K562 (cell line): ENCODE measurements at regions not wholly inside any gene's neighbourhood (a gene's known extent, or its start where the extent isn't known, plus 50 kb on each side); places are given as distances from the start of the nearest gene placed in this dataset.

Experiments
- ARNT ChIP-seq, 2 experiments: fragments of 450-650 bp; IDR thresholded peaks; 2 replicates each; pipeline ENCODE4 v1.6.1; 2016; ENCODE audit warnings: mild to moderate bottlenecking in 1 of 2
- CBFA2T3 ChIP-seq: fragments of 450-650 bp; IDR thresholded peaks from 2 replicates; pipeline ENCODE4 v1.6.1; 2017
- DPF2 ChIP-seq: fragments of 450-650 bp; IDR thresholded peaks from 2 replicates; pipeline ENCODE4 v1.6.1; 2016
- EP300 ChIP-seq: IDR thresholded peaks from 2 replicates; pipeline ENCODE4 v1.6.1; 2012; ENCODE audit warnings: low read length, improper control_type of control experiment
- FOXP1 ChIP-seq: sonication (generic); formaldehyde crosslinking; IDR thresholded peaks from 2 replicates; pipeline ENCODE4 v1.8.0; 2022; ENCODE audit warnings: mild to moderate bottlenecking, missing genetic modification reagents
- HDAC2 ChIP-seq: fragments of 450-650 bp; IDR thresholded peaks from 2 replicates; pipeline ENCODE4 v1.6.1; 2016; ENCODE audit warnings: mild to moderate bottlenecking
- HMBOX1 ChIP-seq: sonication (generic); IDR thresholded peaks from 2 replicates; pipeline ENCODE4 v1.6.1; 2016
- KDM1A ChIP-seq, 2 experiments: fragments of 450-650 bp; IDR thresholded peaks; 2 replicates each; pipeline ENCODE4 v1.6.1; 2016; ENCODE audit warnings: mild to moderate bottlenecking in 2 of 2
- MAFG ChIP-seq: fragments of 450-650 bp; conservative IDR thresholded peaks from 2 replicates; pipeline ENCODE4 v1.6.1; 2016; ENCODE audit warnings: missing genetic modification characterization, missing compliant biosample characterization
- MAZ ChIP-seq, 2 experiments: fragments of 450-650 bp in 1 of 2; sonication (generic) in 1 of 2; formaldehyde crosslinking; IDR thresholded peaks in 1 of 2; conservative IDR thresholded peaks in 1 of 2; 2 replicates each; pipeline versions ENCODE4 v1.4.0 to v1.5.0; 2020; ENCODE audit warnings: mild to moderate bottlenecking in 1 of 2, missing genetic modification reagents in 1 of 2
- MXI1 ChIP-seq: IDR thresholded peaks from 2 replicates; pipeline ENCODE4 v1.6.1; 2011; ENCODE audit warnings: low read depth, mild to moderate bottlenecking, improper control_type of control experiment, low read length
- NEUROD1 ChIP-seq: fragments of 150-350 bp; IDR thresholded peaks from 2 replicates; pipeline ENCODE4 v1.6.1; 2014; ENCODE audit warnings: borderline replicate concordance, low read length, low read depth; ENCODE audit not compliant: partially characterized antibody
- PHB2 ChIP-seq: fragments of 450-650 bp; IDR thresholded peaks from 2 replicates; pipeline ENCODE4 v1.6.1; 2017; ENCODE audit warnings: low read depth
- SOX6 ChIP-seq: fragments of 450-650 bp; IDR thresholded peaks from 2 replicates; pipeline ENCODE4 v1.6.1; 2014; ENCODE audit warnings: mild to moderate bottlenecking
- SRF ChIP-seq, 2 experiments: fragments of 250-450, 450-650 bp in 1 of 2; sonication (Bioruptor Pico) in 1 of 2; sonication (generic) in 1 of 2; formaldehyde crosslinking; IDR thresholded peaks; 2 replicates each; pipeline versions ENCODE4 v1.5.0 to v1.5.1; 2020 to 2022; ENCODE audit warnings: mild to moderate bottlenecking in 1 of 2, missing genetic modification reagents in 1 of 2
- TRIM24 ChIP-seq, 2 experiments: fragments of 450-650 bp; IDR thresholded peaks; 2 replicates each; pipeline ENCODE4 v1.6.1; 2016
- TSHZ1 ChIP-seq: fragments of 250-450 bp; sonication (Bioruptor Pico); IDR thresholded peaks from 2 replicates; pipeline ENCODE4 v1.4.0; 2020; ENCODE audit warnings: mild to moderate bottlenecking, moderate library complexity
- ZBTB5 ChIP-seq: fragments of 450-650 bp; IDR thresholded peaks from 2 replicates; pipeline ENCODE4 v1.6.1; 2017; ENCODE audit warnings: antibody characterized with exemption
- ZNF316 ChIP-seq: fragments of 450-650 bp; IDR thresholded peaks from 2 replicates; pipeline ENCODE4 v1.6.1; 2016

GRCh38 chr10:21208666-21209316 is 311.7 kb upstream of the NEBL start (continued):
- TF ChIP-seq MAZ (CRISPR knock-in tag; conservative IDR thresholded peaks at IDR 0.05 in 1 of 2, IDR thresholded peaks at IDR 0.05 in 1 of 2), result peak in 1 of 2 experiments; percentile 24; a peak in 1 of 4 replicates
- no peak for TF ChIP-seq MAFG (tag)
- TF ChIP-seq ARNT (IDR thresholded peaks at IDR 0.05), result peak in 1 of 2 experiments; percentile 33; a peak in 1 of 4 replicates
- TF ChIP-seq HDAC2, result peak; percentile 60
- TF ChIP-seq DPF2, result peak; percentile 93
- TF ChIP-seq ZBTB5, result no peak
- TF ChIP-seq EP300, result peak; percentile 91
- 0 out of 2 replicates have a peak, but pooled peaks have one; percentile 1 for TF ChIP-seq ZNF316
- 0 out of 2 replicates have a peak, but pooled peaks have one; percentile 30 for TF ChIP-seq FOXP1
- TF ChIP-seq HMBOX1, result peak; percentile 51; the same call in 1 of the 2 replicates
- peak; percentile 49 for TF ChIP-seq NEUROD1
- TF ChIP-seq PHB2, result 0 out of 2 replicates have a peak, but pooled peaks have one; percentile 32
- TF ChIP-seq TRIM24 (IDR thresholded peaks at IDR 0.05), result peak; percentile 90 to 91
- TF ChIP-seq SOX6, result peak; percentile 87
- peak in 1 of 2 experiments; percentile 75; a peak in 2 of 4 replicates for TF ChIP-seq SRF (CRISPR knock-in tag; IDR thresholded peaks at IDR 0.05)
- TF ChIP-seq CBFA2T3, result peak; percentile 93
- no peak for TF ChIP-seq MXI1
- TF ChIP-seq KDM1A (IDR thresholded peaks at IDR 0.05), result peak; percentile 20 to 64; a peak in 2 of 4 replicates
- no peak for TF ChIP-seq TSHZ1
